Parathyroid adenoma (tissue), 2 donors: ENCODE measurements at regions not wholly inside any gene's neighbourhood (a gene's known extent, or its start where the extent isn't known, plus 50 kb on each side); places are given as distances from the start of the nearest gene placed in this dataset.

Source experiments
- H2AFZ ChIP-seq: fragments of 300-600 bp; sonication (generic); one replicate; pipeline ENCODE4 v1.7.0; 2017; ENCODE audit warnings: antibody characterized with exemption, mild to moderate bottlenecking
- H3K27ac ChIP-seq: fragments of 300-600 bp; sonication (generic); one replicate; pipeline ENCODE4 v1.7.0; 2017
- H3K27me3 ChIP-seq: fragments of 300-600 bp; sonication (generic); one replicate; pipeline ENCODE4 v1.7.0; 2017; ENCODE audit warnings: low read length; ENCODE audit not compliant: control insufficient read depth, insufficient read depth
- H3K36me3 ChIP-seq: fragments of 300-600 bp; sonication (generic); one replicate; pipeline ENCODE4 v1.7.0; 2017; ENCODE audit warnings: low read length; ENCODE audit not compliant: control insufficient read depth, insufficient read depth
- H3K4me1 ChIP-seq: fragments of 300-600 bp; sonication (generic); one replicate; pipeline ENCODE4 v1.7.0; 2017; ENCODE audit warnings: control low read depth
- H3K4me2 ChIP-seq: fragments of 300-600 bp; sonication (generic); one replicate; pipeline ENCODE4 v1.7.0; 2017; ENCODE audit warnings: low read length
- H3K4me3 ChIP-seq: fragments of 300-600 bp; sonication (generic); one replicate; pipeline ENCODE4 v1.7.0; 2017; ENCODE audit warnings: low read depth, low read length
- H3K79me2 ChIP-seq: fragments of 300-600 bp; sonication (generic); one replicate; pipeline ENCODE4 v1.7.0; 2017; ENCODE audit warnings: control low read depth
- H3K9ac ChIP-seq: fragments of 300-600 bp; sonication (generic); one replicate; pipeline ENCODE4 v1.7.0; 2017; ENCODE audit warnings: mild to moderate bottlenecking
- H3K9me3 ChIP-seq: fragments of 300-600 bp; sonication (generic); one replicate; pipeline ENCODE4 v1.7.0; 2017; ENCODE audit warnings: low read length; ENCODE audit not compliant: control insufficient read depth
- TF ChIP-seq, protein P1 (sequence below): fragments of 300-600 bp; sonication (generic); IDR thresholded peaks from one replicate; pipeline ENCODE4 v1.7.0; 2017; ENCODE audit warnings: antibody characterized with exemption, mild to moderate bottlenecking
- donor health status: primary hyperparathyroidism.

DNA sequence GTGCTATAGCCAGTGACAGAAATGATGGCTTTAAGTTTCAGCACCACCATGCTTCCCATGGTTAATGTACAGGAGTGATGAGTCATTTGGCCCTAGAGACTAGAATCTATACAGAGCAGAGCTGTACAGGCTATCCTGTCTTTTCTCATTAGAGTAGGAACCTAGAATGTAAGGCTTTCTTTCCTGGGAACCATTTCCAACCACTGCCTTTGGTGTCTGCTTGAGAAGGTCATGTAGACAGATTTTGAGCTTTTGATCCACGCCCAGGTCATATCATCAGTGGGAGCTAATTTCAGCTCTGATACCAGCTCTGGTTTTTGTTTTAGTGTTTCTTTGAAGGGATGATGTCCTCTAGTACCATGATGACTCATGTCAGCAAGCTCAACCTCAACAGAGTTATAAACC, 543.1 kb downstream of the NTRK3 start:
- no peaks in the 10 kb centered on the region for H3K4me1 ChIP-seq
- no peak overlapping the region for H3K27ac ChIP-seq
- H3K4me3 ChIP-seq, result no peak overlapping the region
- no peak overlapping the region for H3K9ac ChIP-seq
- H3K9me3 ChIP-seq, result no peaks in the 10 kb centered on the region
- TF ChIP-seq, protein P1, sequence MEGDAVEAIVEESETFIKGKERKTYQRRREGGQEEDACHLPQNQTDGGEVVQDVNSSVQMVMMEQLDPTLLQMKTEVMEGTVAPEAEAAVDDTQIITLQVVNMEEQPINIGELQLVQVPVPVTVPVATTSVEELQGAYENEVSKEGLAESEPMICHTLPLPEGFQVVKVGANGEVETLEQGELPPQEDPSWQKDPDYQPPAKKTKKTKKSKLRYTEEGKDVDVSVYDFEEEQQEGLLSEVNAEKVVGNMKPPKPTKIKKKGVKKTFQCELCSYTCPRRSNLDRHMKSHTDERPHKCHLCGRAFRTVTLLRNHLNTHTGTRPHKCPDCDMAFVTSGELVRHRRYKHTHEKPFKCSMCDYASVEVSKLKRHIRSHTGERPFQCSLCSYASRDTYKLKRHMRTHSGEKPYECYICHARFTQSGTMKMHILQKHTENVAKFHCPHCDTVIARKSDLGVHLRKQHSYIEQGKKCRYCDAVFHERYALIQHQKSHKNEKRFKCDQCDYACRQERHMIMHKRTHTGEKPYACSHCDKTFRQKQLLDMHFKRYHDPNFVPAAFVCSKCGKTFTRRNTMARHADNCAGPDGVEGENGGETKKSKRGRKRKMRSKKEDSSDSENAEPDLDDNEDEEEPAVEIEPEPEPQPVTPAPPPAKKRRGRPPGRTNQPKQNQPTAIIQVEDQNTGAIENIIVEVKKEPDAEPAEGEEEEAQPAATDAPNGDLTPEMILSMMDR, result no peak
- no peaks in the 10 kb centered on the region for H3K79me2 ChIP-seq
- H2AFZ ChIP-seq, result no peak overlapping the region
- no peak overlapping the region for H3K4me2 ChIP-seq
- no peaks in the 10 kb centered on the region for H3K36me3 ChIP-seq
- H3K27me3 ChIP-seq, result no peaks in the 10 kb centered on the region

DNA sequence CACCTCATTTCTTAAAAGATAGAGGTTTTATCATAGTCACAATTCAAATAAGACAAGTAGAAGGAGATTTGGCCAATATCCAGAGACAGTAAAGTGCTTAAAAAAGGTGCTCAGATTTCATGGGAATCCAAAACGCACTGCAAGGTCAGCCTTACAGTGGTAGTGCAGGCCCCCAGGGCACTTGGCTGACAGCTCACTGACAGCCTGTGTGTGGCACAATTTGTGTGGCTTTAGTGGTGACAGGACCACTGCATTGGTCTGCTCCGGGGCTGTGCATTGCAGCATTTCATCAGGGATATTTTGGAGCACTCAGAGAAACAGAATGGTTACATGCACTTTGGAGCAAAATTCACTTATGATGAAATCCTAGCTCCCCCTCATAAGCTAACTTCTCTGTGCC, 544.3 kb downstream of the NTRK3 start:
- H3K36me3 ChIP-seq, result no peaks in the 10 kb centered on the region
- H3K9ac ChIP-seq, result no peak overlapping the region
- no peak overlapping the region for H3K4me2 ChIP-seq
- no peak overlapping the region for H2AFZ ChIP-seq
- no peak overlapping the region for H3K27ac ChIP-seq
- H3K79me2 ChIP-seq, result no peaks in the 10 kb centered on the region
- TF ChIP-seq, protein P1, result no peak
- no peaks in the 10 kb centered on the region for H3K4me1 ChIP-seq
- no peaks in the 10 kb centered on the region for H3K27me3 ChIP-seq
- no peak overlapping the region for H3K4me3 ChIP-seq
- no peaks in the 10 kb centered on the region for H3K9me3 ChIP-seq

DNA sequence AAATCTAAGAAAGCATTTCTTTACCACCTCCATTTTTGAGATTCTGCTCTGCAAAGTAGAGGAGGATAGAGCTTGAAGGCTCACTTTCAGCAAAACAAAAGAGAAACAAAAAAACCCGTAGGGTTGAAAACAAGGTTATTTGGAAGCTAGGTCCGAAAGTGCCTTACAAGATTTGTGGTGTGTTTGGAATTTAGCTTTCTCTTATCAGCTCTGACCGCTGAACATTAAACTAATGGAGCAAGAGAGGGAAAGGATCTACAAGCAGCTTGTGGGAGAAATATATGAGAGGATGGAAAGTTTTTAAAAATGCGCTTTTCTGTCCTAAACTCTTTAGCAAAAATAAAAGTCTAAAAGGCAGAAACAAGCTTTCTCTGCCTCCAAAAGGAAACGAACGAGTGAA, 545.5 kb downstream of the NTRK3 start:
- Histone ChIP-seq H3K79me2 (no peaks in the 10 kb centered on the region), H2AFZ (no peak overlapping the region), H3K4me2 (no peak overlapping the region), H3K4me3 (no peak overlapping the region), H3K27ac (no peak overlapping the region), H3K9me3 (no peaks in the 10 kb centered on the region), H3K27me3 (no peaks in the 10 kb centered on the region), H3K9ac (no peak overlapping the region), H3K36me3 (no peaks in the 10 kb centered on the region), H3K4me1 (no peaks in the 10 kb centered on the region)
- TF ChIP-seq, protein P1, result no peak

DNA sequence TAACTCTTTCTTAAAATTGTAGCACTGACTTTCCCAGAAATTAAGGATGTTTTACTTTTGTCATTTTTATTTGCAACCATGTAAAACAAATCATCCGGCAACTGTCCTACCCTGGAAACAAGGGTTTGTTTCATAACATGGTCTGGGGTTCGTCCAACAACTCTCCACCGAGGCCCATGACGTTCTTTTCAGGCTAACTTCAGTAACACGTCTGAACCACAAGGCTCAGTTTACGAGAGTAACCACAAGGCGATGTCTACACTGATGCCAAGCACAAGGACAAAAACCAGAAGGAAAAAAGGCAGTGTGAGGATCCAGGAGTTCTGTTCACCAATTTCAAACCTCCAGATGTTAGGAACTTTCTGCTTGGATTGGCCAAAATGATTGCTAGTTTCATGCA, 546.1 kb downstream of the NTRK3 start:
- Histone ChIP-seq H3K36me3 (no peaks in the 10 kb centered on the region), H3K9me3 (no peaks in the 10 kb centered on the region), H3K4me1 (no peaks in the 10 kb centered on the region), H3K9ac (no peak overlapping the region), H3K4me2 (no peak overlapping the region), H3K27me3 (no peaks in the 10 kb centered on the region), H3K4me3 (no peak overlapping the region), H3K27ac (no peak overlapping the region), H3K79me2 (no peaks in the 10 kb centered on the region), H2AFZ (no peak overlapping the region)
- TF ChIP-seq, protein P1, result no peak

DNA sequence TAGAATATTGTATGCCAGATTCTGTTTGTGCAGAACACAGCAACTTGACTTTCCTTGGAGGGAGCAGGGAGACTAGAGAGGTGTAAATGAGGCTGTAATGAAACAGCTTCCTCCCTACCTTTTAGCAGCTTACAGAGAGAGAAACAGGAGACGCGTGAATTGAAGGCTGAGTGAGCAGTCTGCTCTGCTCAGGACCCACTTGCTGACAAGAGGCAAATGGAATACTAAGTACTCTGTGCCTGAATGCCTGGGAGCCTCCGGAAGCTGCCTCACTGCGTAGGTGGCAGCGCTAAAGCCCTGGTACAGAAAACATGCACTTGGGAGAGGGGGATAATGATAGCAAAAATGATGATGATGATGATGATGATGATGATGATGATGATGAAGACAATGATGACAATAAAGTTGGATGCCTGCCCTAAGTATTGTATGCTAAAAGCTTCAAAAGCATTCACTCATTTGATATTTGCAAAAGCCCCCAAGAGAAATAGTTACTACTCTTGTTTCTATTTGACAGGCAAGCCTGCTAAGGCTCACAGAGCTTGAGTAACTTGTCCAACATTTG, 548.9 kb downstream of the NTRK3 start:
- Histone ChIP-seq H3K9me3 (no peaks in the 10 kb centered on the region), H3K4me1 (no peaks in the 10 kb centered on the region), H3K36me3 (no peaks in the 10 kb centered on the region), H3K79me2 (no peaks in the 10 kb centered on the region), H3K27me3 (no peaks in the 10 kb centered on the region), H3K4me2 (no peak overlapping the region), H3K4me3 (no peak overlapping the region), H3K27ac (no peak overlapping the region), H3K9ac (no peak overlapping the region), H2AFZ (no peak overlapping the region)
- TF ChIP-seq, protein P1, result no peak
